GM23338 (cell line): ENCODE measurements at regions not wholly inside any gene's neighbourhood (a gene's known extent, or its start where the extent isn't known, plus 50 kb on each side); places are given as distances from the start of the nearest gene placed in this dataset.

Source experiments
- ATAC-seq: fragments of 200-7000 bp; cut with Tn5 transposase; 3 replicates; pipeline ENCODE4 v1.9.1; 2020
- DNase-seq: peaks from one replicate; pipeline ENCODE4 v3.0.0-alpha.2; 2015; ENCODE audit warnings: low spot score
- H2AFZ ChIP-seq: fragments of 200-600 bp; sonication (generic); 2 replicates; pipeline ENCODE4 v1.8.0; 2016; ENCODE audit warnings: antibody characterized with exemption, mild to moderate bottlenecking, moderate library complexity
- H3F3A ChIP-seq: fragments of 200-600 bp; sonication (generic); replicated peaks from 2 replicates; pipeline ENCODE4 v1.8.0; 2017; ENCODE audit warnings: antibody characterized with exemption, mixed run types, low read depth
- H3K27ac ChIP-seq: fragments of 200-600 bp; sonication (generic); 2 replicates; pipeline ENCODE4 v1.6.1; 2016; ENCODE audit warnings: low read depth
- H3K27me3 ChIP-seq: fragments of 200-600 bp; sonication (generic); 2 replicates; pipeline ENCODE4 v1.8.0; 2016; ENCODE audit warnings: mild to moderate bottlenecking, mixed run types, moderate library complexity; ENCODE audit not compliant: insufficient read depth
- H3K36me3 ChIP-seq: fragments of 200-600 bp; sonication (generic); 2 replicates; pipeline ENCODE4 v1.8.0; 2016; ENCODE audit warnings: mild to moderate bottlenecking; ENCODE audit not compliant: insufficient read depth
- H3K4me1 ChIP-seq: fragments of 200-600 bp; sonication (generic); 2 replicates; pipeline ENCODE4 v1.8.0; 2016; ENCODE audit warnings: mild to moderate bottlenecking, moderate library complexity; ENCODE audit not compliant: insufficient read depth
- H3K4me2 ChIP-seq: fragments of 200-600 bp; sonication (generic); 2 replicates; pipeline ENCODE4 v1.7.1; 2017; ENCODE audit warnings: mixed run types
- H3K4me3 ChIP-seq: fragments of 200-600 bp; sonication (generic); 2 replicates; pipeline ENCODE4 v1.6.1; 2016; ENCODE audit warnings: mixed run types
- H3K79me2 ChIP-seq: fragments of 200-600 bp; sonication (generic); replicated peaks from 2 replicates; pipeline ENCODE4 v1.8.0; 2017; ENCODE audit warnings: mild to moderate bottlenecking; ENCODE audit not compliant: insufficient read depth
- H3K9me2 ChIP-seq: fragments of 200-600 bp; sonication (generic); 2 replicates; pipeline ENCODE4 v1.8.0; 2017; ENCODE audit not compliant: insufficient read depth
- H4K20me1 ChIP-seq: fragments of 200-600 bp; sonication (generic); replicated peaks from 2 replicates; pipeline ENCODE4 v1.8.0; 2017; ENCODE audit warnings: mild to moderate bottlenecking; ENCODE audit not compliant: insufficient read depth
- H3K27ac Mint-ChIP-seq: 2 replicates; pipeline ENCODE4 v1.8.0; 2020; ENCODE audit warnings: inconsistent platforms, mild to moderate bottlenecking, moderate library complexity, mixed read lengths
- H3K27me3 Mint-ChIP-seq: 3 replicates; pipeline ENCODE4 v1.8.0; 2022; ENCODE audit warnings: low read depth, mild to moderate bottlenecking, moderate library complexity, mixed read lengths, inconsistent platforms; ENCODE audit not compliant: insufficient read depth, poor library complexity
- H3K36me3 Mint-ChIP-seq: 3 replicates; pipeline ENCODE4 v1.8.0; 2021; ENCODE audit warnings: low read depth, mild to moderate bottlenecking, inconsistent platforms, moderate library complexity, mixed read lengths
- H3K4me1 Mint-ChIP-seq: 3 replicates; pipeline ENCODE4 v1.8.0; 2020; ENCODE audit warnings: mild to moderate bottlenecking, inconsistent platforms, mixed read lengths
- H3K4me3 Mint-ChIP-seq: 3 replicates; pipeline ENCODE4 v1.8.0; 2021; ENCODE audit warnings: moderate library complexity, mild to moderate bottlenecking, inconsistent platforms, mixed read lengths
- H3K9me3 Mint-ChIP-seq: 3 replicates; pipeline ENCODE4 v1.8.0; 2020; ENCODE audit warnings: moderate library complexity, mild to moderate bottlenecking, inconsistent platforms, mixed read lengths
- CREB1 ChIP-seq: fragments of 250-450 bp; sonication (Bioruptor Pico); IDR thresholded peaks from 2 replicates; pipeline ENCODE4 v1.5.0; 2020; ENCODE audit warnings: low read depth, mild to moderate bottlenecking, moderate library complexity
- CTCF ChIP-seq, 2 experiments: fragments of 200-600 bp in 1 of 2; sonication (generic) in 1 of 2; conservative IDR thresholded peaks; 2 replicates each; pipeline versions ENCODE4 v1.5.1 to v1.6.1; 2016 to 2017; ENCODE audit warnings: antibody characterized with exemption in 2 of 2, low read depth in 2 of 2, mild to moderate bottlenecking in 2 of 2, moderate library complexity in 1 of 2
- EZH2 ChIP-seq: fragments of 200-600 bp; sonication (generic); IDR thresholded peaks from one replicate; pipeline ENCODE4 v1.8.0; 2017; ENCODE audit warnings: antibody characterized with exemption, mild to moderate bottlenecking, low read depth; ENCODE audit not compliant: unreplicated experiment
- EZH2phosphoT487 ChIP-seq: fragments of 200-600 bp; sonication (generic); IDR thresholded peaks from one replicate; pipeline ENCODE4 v1.8.1; 2018; ENCODE audit warnings: antibody characterized with exemption; ENCODE audit not compliant: unreplicated experiment
- JUNB ChIP-seq: IDR thresholded peaks from one replicate; pipeline ENCODE4 v1.6.1; 2016; ENCODE audit warnings: antibody characterized with exemption; ENCODE audit not compliant: unreplicated experiment
- NANOG ChIP-seq: IDR thresholded peaks from 2 replicates; pipeline ENCODE4 v1.6.1; 2016; ENCODE audit warnings: antibody characterized with exemption, borderline replicate concordance
- POLR2AphosphoS5 ChIP-seq: IDR thresholded peaks from 2 replicates; pipeline ENCODE4 v1.6.1; 2016; ENCODE audit warnings: antibody characterized with exemption, low read depth
- REST ChIP-seq: IDR thresholded peaks from one replicate; pipeline ENCODE4 v1.6.1; 2018; ENCODE audit warnings: antibody characterized with exemption; ENCODE audit not compliant: unreplicated experiment
- STAT1 ChIP-seq: IDR thresholded peaks from one replicate; pipeline ENCODE4 v1.6.1; 2016; ENCODE audit warnings: antibody characterized with exemption; ENCODE audit not compliant: unreplicated experiment
- ZNF114 ChIP-seq: fragments of 250-450 bp; sonication (Bioruptor Pico); IDR thresholded peaks from 2 replicates; pipeline ENCODE4 v1.5.0; 2020; ENCODE audit warnings: mild to moderate bottlenecking, moderate library complexity
- TF ChIP-seq, protein P1 (sequence below): fragments of 250-450 bp; sonication (Bioruptor Pico); IDR thresholded peaks from 2 replicates; pipeline ENCODE4 v1.5.0; 2020; ENCODE audit warnings: mild to moderate bottlenecking, moderate library complexity

GRCh38 chr3:165607221-165607620, 230.0 kb downstream of the BCHE start:
- no peaks in the 10 kb centered on the region for H3K36me3 ChIP-seq
- no peak overlapping the region for H3K4me2 ChIP-seq
- H3K79me2 ChIP-seq = no peaks in the 10 kb centered on the region
- H3K4me3 ChIP-seq = no peak overlapping the region
- DNase-seq (no peak), ATAC-seq (no peak)
- H3F3A ChIP-seq = no peaks in the 10 kb centered on the region
- no peaks in the 10 kb centered on the region for H3K36me3 Mint-ChIP-seq
- no peaks in the 10 kb centered on the region for H3K4me1 Mint-ChIP-seq
- no peak overlapping the region for H3K4me3 Mint-ChIP-seq
- TF ChIP-seq POLR2AphosphoS5 = no peak
- no peak for TF ChIP-seq CREB1 (CRISPR knock-in tag)
- TF ChIP-seq STAT1 = no peak
- no peak for TF ChIP-seq NANOG
- TF ChIP-seq CTCF (conservative IDR thresholded peaks at IDR 0.05; ENCODE audit: low read depth in 2 of 2) = no peak
- TF ChIP-seq EZH2 = no peak
- no peak for TF ChIP-seq ZNF114
- TF ChIP-seq JUNB = no peak
- TF ChIP-seq EZH2phosphoT487 = no peak
- no peak for TF ChIP-seq REST
- no peak overlapping the region for H3K27ac Mint-ChIP-seq
- no peak overlapping the region for H3K27ac ChIP-seq
- H3K27me3 ChIP-seq = no peaks in the 10 kb centered on the region
- no peaks in the 10 kb centered on the region for H3K9me2 ChIP-seq
- no peak overlapping the region for H2AFZ ChIP-seq
- H3K4me1 ChIP-seq = no peaks in the 10 kb centered on the region
- H3K27me3 Mint-ChIP-seq = peaks cover 2% of the 10 kb centered on the region
- H4K20me1 ChIP-seq = no peaks in the 10 kb centered on the region
- H3K9me3 Mint-ChIP-seq = no peaks in the 10 kb centered on the region

DNA sequence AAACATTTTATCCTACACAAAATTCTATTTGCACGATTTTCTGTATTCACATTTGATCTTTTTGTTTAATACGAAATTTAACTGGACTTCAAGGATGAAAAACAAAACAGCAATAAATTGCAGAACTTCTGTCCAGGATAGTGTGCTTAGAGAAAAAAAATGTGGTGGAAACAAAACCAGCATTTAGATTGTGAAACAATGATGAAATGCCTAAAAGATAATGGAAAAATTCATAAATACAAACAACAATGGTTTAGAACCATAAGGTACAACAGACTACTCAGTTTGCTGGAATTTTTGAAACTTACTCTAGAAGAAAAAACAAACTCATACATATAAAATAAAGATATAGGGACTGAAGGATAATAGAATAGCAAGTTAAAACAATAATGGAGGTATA, 234.0 kb downstream of the BCHE start:
- Histone ChIP-seq H3K4me3 (no peak overlapping the region), H3K9me2 (no peaks in the 10 kb centered on the region), H3K27ac (no peak overlapping the region), H3K27me3 (no peaks in the 10 kb centered on the region), H3K4me1 (no peaks in the 10 kb centered on the region), H3K36me3 (no peaks in the 10 kb centered on the region), H3K79me2 (no peaks in the 10 kb centered on the region), H4K20me1 (no peaks in the 10 kb centered on the region), H3K4me2 (no peak overlapping the region), H2AFZ (no peak overlapping the region), H3F3A (no peaks in the 10 kb centered on the region)
- DNase-seq (no peak), ATAC-seq (no peak)
- no peaks in the 10 kb centered on the region for H3K36me3 Mint-ChIP-seq
- H3K27ac Mint-ChIP-seq = no peak overlapping the region
- no peaks in the 10 kb centered on the region for H3K4me1 Mint-ChIP-seq
- no peaks in the 10 kb centered on the region for H3K9me3 Mint-ChIP-seq
- no peak overlapping the region for H3K4me3 Mint-ChIP-seq
- H3K27me3 Mint-ChIP-seq = peaks cover 2% of the 10 kb centered on the region
- TF ChIP-seq JUNB (no peak), STAT1 (no peak), EZH2 (no peak)
- TF ChIP-seq, protein P1, sequence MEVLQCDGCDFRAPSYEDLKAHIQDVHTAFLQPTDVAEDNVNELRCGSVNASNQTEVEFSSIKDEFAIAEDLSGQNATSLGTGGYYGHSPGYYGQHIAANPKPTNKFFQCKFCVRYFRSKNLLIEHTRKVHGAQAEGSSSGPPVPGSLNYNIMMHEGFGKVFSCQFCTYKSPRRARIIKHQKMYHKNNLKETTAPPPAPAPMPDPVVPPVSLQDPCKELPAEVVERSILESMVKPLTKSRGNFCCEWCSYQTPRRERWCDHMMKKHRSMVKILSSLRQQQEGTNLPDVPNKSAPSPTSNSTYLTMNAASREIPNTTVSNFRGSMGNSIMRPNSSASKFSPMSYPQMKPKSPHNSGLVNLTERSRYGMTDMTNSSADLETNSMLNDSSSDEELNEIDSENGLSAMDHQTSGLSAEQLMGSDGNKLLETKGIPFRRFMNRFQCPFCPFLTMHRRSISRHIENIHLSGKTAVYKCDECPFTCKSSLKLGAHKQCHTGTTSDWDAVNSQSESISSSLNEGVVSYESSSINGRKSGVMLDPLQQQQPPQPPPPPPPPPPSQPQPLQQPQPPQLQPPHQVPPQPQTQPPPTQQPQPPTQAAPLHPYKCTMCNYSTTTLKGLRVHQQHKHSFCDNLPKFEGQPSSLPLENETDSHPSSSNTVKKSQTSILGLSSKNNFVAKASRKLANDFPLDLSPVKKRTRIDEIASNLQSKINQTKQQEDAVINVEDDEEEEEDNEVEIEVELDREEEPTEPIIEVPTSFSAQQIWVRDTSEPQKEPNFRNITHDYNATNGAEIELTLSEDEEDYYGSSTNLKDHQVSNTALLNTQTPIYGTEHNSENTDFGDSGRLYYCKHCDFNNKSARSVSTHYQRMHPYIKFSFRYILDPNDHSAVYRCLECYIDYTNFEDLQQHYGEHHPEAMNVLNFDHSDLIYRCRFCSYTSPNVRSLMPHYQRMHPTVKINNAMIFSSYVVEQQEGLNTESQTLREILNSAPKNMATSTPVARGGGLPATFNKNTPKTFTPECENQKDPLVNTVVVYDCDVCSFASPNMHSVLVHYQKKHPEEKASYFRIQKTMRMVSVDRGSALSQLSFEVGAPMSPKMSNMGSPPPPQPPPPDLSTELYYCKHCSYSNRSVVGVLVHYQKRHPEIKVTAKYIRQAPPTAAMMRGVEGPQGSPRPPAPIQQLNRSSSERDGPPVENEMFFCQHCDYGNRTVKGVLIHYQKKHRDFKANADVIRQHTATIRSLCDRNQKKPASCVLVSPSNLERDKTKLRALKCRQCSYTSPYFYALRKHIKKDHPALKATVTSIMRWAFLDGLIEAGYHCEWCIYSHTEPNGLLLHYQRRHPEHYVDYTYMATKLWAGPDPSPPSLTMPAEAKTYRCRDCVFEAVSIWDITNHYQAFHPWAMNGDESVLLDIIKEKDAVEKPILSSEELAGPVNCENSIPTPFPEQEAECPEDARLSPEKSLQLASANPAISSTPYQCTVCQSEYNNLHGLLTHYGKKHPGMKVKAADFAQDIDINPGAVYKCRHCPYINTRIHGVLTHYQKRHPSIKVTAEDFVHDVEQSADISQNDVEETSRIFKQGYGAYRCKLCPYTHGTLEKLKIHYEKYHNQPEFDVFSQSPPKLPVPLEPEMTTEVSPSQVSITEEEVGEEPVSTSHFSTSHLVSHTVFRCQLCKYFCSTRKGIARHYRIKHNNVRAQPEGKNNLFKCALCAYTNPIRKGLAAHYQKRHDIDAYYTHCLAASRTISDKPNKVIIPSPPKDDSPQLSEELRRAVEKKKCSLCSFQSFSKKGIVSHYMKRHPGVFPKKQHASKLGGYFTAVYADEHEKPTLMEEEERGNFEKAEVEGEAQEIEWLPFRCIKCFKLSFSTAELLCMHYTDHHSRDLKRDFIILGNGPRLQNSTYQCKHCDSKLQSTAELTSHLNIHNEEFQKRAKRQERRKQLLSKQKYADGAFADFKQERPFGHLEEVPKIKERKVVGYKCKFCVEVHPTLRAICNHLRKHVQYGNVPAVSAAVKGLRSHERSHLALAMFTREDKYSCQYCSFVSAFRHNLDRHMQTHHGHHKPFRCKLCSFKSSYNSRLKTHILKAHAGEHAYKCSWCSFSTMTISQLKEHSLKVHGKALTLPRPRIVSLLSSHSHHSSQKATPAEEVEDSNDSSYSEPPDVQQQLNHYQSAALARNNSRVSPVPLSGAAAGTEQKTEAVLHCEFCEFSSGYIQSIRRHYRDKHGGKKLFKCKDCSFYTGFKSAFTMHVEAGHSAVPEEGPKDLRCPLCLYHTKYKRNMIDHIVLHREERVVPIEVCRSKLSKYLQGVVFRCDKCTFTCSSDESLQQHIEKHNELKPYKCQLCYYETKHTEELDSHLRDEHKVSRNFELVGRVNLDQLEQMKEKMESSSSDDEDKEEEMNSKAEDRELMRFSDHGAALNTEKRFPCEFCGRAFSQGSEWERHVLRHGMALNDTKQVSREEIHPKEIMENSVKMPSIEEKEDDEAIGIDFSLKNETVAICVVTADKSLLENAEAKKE (CRISPR knock-in tag) = no peak
